ENCODE measurements at regions not wholly inside any gene's neighbourhood (a gene's known extent, or its start where the extent isn't known, plus 50 kb on each side); places are given as distances from the start of the nearest gene placed in this dataset.

- TF ChIP-seq, protein P1, sequence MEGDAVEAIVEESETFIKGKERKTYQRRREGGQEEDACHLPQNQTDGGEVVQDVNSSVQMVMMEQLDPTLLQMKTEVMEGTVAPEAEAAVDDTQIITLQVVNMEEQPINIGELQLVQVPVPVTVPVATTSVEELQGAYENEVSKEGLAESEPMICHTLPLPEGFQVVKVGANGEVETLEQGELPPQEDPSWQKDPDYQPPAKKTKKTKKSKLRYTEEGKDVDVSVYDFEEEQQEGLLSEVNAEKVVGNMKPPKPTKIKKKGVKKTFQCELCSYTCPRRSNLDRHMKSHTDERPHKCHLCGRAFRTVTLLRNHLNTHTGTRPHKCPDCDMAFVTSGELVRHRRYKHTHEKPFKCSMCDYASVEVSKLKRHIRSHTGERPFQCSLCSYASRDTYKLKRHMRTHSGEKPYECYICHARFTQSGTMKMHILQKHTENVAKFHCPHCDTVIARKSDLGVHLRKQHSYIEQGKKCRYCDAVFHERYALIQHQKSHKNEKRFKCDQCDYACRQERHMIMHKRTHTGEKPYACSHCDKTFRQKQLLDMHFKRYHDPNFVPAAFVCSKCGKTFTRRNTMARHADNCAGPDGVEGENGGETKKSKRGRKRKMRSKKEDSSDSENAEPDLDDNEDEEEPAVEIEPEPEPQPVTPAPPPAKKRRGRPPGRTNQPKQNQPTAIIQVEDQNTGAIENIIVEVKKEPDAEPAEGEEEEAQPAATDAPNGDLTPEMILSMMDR (IDR thresholded peaks at IDR 0.05), result no peak
- TF ChIP-seq POLR2A (IDR thresholded peaks at IDR 0.05), result no peak
Measured at GRCh38 chr2:136363470-136363869, 245.5 kb upstream of the CXCR4 start.

Data from thyroid gland (tissue), 4 donors.